GM18951 (cell line): ENCODE measurements at regions not wholly inside any gene's neighbourhood (a gene's known extent, or its start where the extent isn't known, plus 50 kb on each side); places are given as distances from the start of the nearest gene placed in this dataset.

Experiments
- POLR2A ChIP-seq: IDR thresholded peaks from 4 replicates; pipeline ENCODE4 v1.6.1; 2011; ENCODE audit warnings: mild to moderate bottlenecking; ENCODE audit not compliant: insufficient read length, insufficient read depth; ENCODE audit errors: extremely low read depth
- in situ Hi-C: fragments of 300-500 bp; cut with MboI; formaldehyde crosslinking; loops from one replicate; pipeline ENCODE4 v1.12.0; 2022; ENCODE audit warnings: low sequenced_read_pairs, mixed read lengths, inconsistent platforms; ENCODE audit not compliant: unreplicated experiment

GRCh38 chr9:36728651-36729520 lies 156.2 kb downstream of the MELK start:
- in situ Hi-C loops = no loop called here
- TF ChIP-seq POLR2A = no peak

GRCh38 chr9:36729906-36730305 lies 157.2 kb downstream of the MELK start:
- TF ChIP-seq POLR2A = no peak
- in situ Hi-C loops = loop anchor here (10.0 kb wide), 2 partner anchors 85 to 325 kb away; partner anchors contain the start of gene RNF38

- no peak for TF ChIP-seq POLR2A
- in situ Hi-C loops = loop anchor here (10.0 kb wide), 2 partner anchors 86 to 326 kb away; partner anchors contain the start of gene RNF38
Measured at GRCh38 chr9:36730414-36730813, 157.7 kb downstream of the MELK start.

GRCh38 chr9:36731068-36731956 lies 158.6 kb downstream of the MELK start:
- TF ChIP-seq POLR2A = no peak
- in situ Hi-C loops = loop anchor here (10.0 kb wide), 2 partner anchors 87 to 327 kb away; partner anchors contain the start of gene RNF38

- in situ Hi-C loops = loop anchor here (10.0 kb wide), 2 partner anchors 90 to 330 kb away; partner anchors contain the start of gene RNF38
- TF ChIP-seq POLR2A = no peak
Measured at GRCh38 chr9:36734737-36735136, 162.0 kb downstream of the MELK start.

GRCh38 chr9:36736648-36737047 lies 164.0 kb downstream of the MELK start:
- TF ChIP-seq POLR2A = no peak
- in situ Hi-C loops = loop anchor here (10.0 kb wide), 2 partner anchors 92 to 332 kb away; partner anchors contain the start of gene RNF38

- TF ChIP-seq POLR2A = no peak
- in situ Hi-C loops = loop anchor here (10.0 kb wide), 2 partner anchors 94 to 334 kb away; partner anchors contain the start of gene RNF38
Measured at GRCh38 chr9:36738318-36738976, 165.8 kb downstream of the MELK start.

GRCh38 chr9:36739373-36740116 lies 166.8 kb downstream of the MELK start:
- TF ChIP-seq POLR2A = no peak
- in situ Hi-C loops = loop anchor here (10.0 kb wide), 2 partner anchors 95 to 335 kb away; partner anchors contain the start of gene RNF38

GRCh38 chr9:36742264-36742663 lies 169.6 kb downstream of the MELK start:
- no peak for TF ChIP-seq POLR2A
- in situ Hi-C loops = no loop called here

- in situ Hi-C loops = no loop called here
- no peak for TF ChIP-seq POLR2A
Measured at GRCh38 chr9:36744678-36745077, 172.0 kb downstream of the MELK start.

GRCh38 chr9:36745977-36746376 lies 173.3 kb downstream of the MELK start:
- in situ Hi-C loops = no loop called here
- no peak for TF ChIP-seq POLR2A

- in situ Hi-C loops = no loop called here
- TF ChIP-seq POLR2A = no peak
Measured at GRCh38 chr9:36746415-36746814, 173.7 kb downstream of the MELK start.

- in situ Hi-C loops = no loop called here
- no peak for TF ChIP-seq POLR2A
Measured at GRCh38 chr9:36748322-36748899, 175.7 kb downstream of the MELK start.
